ENCODE measurements at regions not wholly inside any gene's neighbourhood (a gene's known extent, or its start where the extent isn't known, plus 50 kb on each side); places are given as distances from the start of the nearest gene placed in this dataset.

DNA sequence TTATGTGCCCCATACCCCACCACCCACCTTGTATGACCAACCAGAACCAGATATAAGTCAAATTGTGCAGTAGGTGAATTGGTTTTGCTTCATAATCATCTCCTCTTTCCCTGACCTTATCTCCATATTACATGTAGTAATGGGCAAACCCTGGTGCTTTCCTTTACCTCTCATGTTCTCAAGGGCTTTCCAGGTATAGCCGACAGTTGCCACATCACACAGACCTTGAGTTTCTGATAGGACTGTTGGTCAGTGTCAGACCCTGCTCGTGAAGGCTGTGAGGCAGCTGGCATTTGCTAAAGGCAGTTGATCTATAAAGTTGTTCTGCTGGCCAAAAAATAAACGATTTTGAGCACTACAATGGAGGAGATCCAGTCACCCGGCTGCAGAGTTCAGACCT is 145.9 kb downstream of the ALX1 start (continued):
- TF ChIP-seq, protein P1, sequence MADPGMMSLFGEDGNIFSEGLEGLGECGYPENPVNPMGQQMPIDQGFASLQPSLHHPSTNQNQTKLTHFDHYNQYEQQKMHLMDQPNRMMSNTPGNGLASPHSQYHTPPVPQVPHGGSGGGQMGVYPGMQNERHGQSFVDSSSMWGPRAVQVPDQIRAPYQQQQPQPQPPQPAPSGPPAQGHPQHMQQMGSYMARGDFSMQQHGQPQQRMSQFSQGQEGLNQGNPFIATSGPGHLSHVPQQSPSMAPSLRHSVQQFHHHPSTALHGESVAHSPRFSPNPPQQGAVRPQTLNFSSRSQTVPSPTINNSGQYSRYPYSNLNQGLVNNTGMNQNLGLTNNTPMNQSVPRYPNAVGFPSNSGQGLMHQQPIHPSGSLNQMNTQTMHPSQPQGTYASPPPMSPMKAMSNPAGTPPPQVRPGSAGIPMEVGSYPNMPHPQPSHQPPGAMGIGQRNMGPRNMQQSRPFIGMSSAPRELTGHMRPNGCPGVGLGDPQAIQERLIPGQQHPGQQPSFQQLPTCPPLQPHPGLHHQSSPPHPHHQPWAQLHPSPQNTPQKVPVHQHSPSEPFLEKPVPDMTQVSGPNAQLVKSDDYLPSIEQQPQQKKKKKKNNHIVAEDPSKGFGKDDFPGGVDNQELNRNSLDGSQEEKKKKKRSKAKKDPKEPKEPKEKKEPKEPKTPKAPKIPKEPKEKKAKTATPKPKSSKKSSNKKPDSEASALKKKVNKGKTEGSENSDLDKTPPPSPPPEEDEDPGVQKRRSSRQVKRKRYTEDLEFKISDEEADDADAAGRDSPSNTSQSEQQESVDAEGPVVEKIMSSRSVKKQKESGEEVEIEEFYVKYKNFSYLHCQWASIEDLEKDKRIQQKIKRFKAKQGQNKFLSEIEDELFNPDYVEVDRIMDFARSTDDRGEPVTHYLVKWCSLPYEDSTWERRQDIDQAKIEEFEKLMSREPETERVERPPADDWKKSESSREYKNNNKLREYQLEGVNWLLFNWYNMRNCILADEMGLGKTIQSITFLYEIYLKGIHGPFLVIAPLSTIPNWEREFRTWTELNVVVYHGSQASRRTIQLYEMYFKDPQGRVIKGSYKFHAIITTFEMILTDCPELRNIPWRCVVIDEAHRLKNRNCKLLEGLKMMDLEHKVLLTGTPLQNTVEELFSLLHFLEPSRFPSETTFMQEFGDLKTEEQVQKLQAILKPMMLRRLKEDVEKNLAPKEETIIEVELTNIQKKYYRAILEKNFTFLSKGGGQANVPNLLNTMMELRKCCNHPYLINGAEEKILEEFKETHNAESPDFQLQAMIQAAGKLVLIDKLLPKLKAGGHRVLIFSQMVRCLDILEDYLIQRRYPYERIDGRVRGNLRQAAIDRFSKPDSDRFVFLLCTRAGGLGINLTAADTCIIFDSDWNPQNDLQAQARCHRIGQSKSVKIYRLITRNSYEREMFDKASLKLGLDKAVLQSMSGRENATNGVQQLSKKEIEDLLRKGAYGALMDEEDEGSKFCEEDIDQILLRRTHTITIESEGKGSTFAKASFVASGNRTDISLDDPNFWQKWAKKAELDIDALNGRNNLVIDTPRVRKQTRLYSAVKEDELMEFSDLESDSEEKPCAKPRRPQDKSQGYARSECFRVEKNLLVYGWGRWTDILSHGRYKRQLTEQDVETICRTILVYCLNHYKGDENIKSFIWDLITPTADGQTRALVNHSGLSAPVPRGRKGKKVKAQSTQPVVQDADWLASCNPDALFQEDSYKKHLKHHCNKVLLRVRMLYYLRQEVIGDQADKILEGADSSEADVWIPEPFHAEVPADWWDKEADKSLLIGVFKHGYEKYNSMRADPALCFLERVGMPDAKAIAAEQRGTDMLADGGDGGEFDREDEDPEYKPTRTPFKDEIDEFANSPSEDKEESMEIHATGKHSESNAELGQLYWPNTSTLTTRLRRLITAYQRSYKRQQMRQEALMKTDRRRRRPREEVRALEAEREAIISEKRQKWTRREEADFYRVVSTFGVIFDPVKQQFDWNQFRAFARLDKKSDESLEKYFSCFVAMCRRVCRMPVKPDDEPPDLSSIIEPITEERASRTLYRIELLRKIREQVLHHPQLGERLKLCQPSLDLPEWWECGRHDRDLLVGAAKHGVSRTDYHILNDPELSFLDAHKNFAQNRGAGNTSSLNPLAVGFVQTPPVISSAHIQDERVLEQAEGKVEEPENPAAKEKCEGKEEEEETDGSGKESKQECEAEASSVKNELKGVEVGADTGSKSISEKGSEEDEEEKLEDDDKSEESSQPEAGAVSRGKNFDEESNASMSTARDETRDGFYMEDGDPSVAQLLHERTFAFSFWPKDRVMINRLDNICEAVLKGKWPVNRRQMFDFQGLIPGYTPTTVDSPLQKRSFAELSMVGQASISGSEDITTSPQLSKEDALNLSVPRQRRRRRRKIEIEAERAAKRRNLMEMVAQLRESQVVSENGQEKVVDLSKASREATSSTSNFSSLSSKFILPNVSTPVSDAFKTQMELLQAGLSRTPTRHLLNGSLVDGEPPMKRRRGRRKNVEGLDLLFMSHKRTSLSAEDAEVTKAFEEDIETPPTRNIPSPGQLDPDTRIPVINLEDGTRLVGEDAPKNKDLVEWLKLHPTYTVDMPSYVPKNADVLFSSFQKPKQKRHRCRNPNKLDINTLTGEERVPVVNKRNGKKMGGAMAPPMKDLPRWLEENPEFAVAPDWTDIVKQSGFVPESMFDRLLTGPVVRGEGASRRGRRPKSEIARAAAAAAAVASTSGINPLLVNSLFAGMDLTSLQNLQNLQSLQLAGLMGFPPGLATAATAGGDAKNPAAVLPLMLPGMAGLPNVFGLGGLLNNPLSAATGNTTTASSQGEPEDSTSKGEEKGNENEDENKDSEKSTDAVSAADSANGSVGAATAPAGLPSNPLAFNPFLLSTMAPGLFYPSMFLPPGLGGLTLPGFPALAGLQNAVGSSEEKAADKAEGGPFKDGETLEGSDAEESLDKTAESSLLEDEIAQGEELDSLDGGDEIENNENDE (IDR thresholded peaks at IDR 0.05; ENCODE audit: insufficient replicate concordance, low read length), result no peak
- no peak for TF ChIP-seq BACH1 (IDR thresholded peaks at IDR 0.05; ENCODE audit: low read length)
- TF ChIP-seq CEBPB (IDR thresholded peaks at IDR 0.05; ENCODE audit: low read depth, low read length), result no peak
- no peak for TF ChIP-seq TAF7 (optimal IDR thresholded peaks at IDR 0.05; ENCODE audit: borderline replicate concordance, low read depth, low read length)
- no peak for TF ChIP-seq CTCF (IDR thresholded peaks at IDR 0.05; ENCODE audit: control extremely low read depth in 1 of 3, insufficient read depth in 1 of 3, low read depth in 1 of 3, low read length in 3 of 3)
- TF ChIP-seq HDAC2 (IDR thresholded peaks at IDR 0.05; ENCODE audit: borderline replicate concordance in 1 of 2, low read depth in 2 of 2, low read length in 2 of 2), result no peak
- no peak for TF ChIP-seq EP300 (IDR thresholded peaks at IDR 0.05; ENCODE audit: borderline replicate concordance in 1 of 2, low read depth in 2 of 2, low read length in 2 of 2)
- TF ChIP-seq TEAD4 (IDR thresholded peaks at IDR 0.05; ENCODE audit: low read depth, low read length), result no peak
- no peak for TF ChIP-seq GTF2F1 (IDR thresholded peaks at IDR 0.05; ENCODE audit: borderline replicate concordance, low read depth, low read length)
